ENCODE measurements at regions not wholly inside any gene's neighbourhood (a gene's known extent, or its start where the extent isn't known, plus 50 kb on each side); places are given as distances from the start of the nearest gene placed in this dataset.

GRCh38 chrX:45747905-45748304 lies 547.2 kb upstream of the DIPK2B start:
- Histone ChIP-seq H3K4me1 (ENCODE audit: control insufficient read depth, insufficient read depth, low read length) (peaks cover 3% of the 10 kb centered on the region), H3K4me3 (ENCODE audit: low read depth, low read length) (no peak overlapping the region), H3K9me3 (ENCODE audit: control insufficient read depth, insufficient read depth, low read length) (peaks cover 7% of the 10 kb centered on the region), H3K36me3 (ENCODE audit: control insufficient read depth, insufficient read depth, low read length) (peaks cover 10% of the 10 kb centered on the region), H3K9ac (ENCODE audit: low read depth, low read length) (no peak overlapping the region), H3K27me3 (ENCODE audit: control insufficient read depth, insufficient read depth, low read length) (no peaks in the 10 kb centered on the region)

GRCh38 chrX:45745479-45745878 lies 544.8 kb upstream of the DIPK2B start:
- H3K9ac ChIP-seq (ENCODE audit: low read depth, low read length): no peak overlapping the region

GRCh38 chrX:45743906-45744625 lies 543.4 kb upstream of the DIPK2B start:
- Histone ChIP-seq H3K4me3 (ENCODE audit: low read depth, low read length) (no peak overlapping the region), H3K9ac (ENCODE audit: low read depth, low read length) (no peak overlapping the region), H3K36me3 (ENCODE audit: control insufficient read depth, insufficient read depth, low read length) (peaks cover 10% of the 10 kb centered on the region), H3K9me3 (ENCODE audit: control insufficient read depth, insufficient read depth, low read length) (peaks cover 3% of the 10 kb centered on the region), H3K4me1 (ENCODE audit: control insufficient read depth, insufficient read depth, low read length) (no peaks in the 10 kb centered on the region), H3K27me3 (ENCODE audit: control insufficient read depth, insufficient read depth, low read length) (no peaks in the 10 kb centered on the region)

More at GRCh38 chrX:45745479-45745878, 544.8 kb upstream of the DIPK2B start:
- peaks cover 10% of the 10 kb centered on the region for H3K36me3 ChIP-seq (ENCODE audit: control insufficient read depth, insufficient read depth, low read length)
- no peaks in the 10 kb centered on the region for H3K27me3 ChIP-seq (ENCODE audit: control insufficient read depth, insufficient read depth, low read length)
- H3K9me3 ChIP-seq (ENCODE audit: control insufficient read depth, insufficient read depth, low read length): peaks cover 5% of the 10 kb centered on the region
- no peaks in the 10 kb centered on the region for H3K4me1 ChIP-seq (ENCODE audit: control insufficient read depth, insufficient read depth, low read length)
- no peak overlapping the region for H3K4me3 ChIP-seq (ENCODE audit: low read depth, low read length)

GRCh38 chrX:45743081-45743533 lies 542.4 kb upstream of the DIPK2B start:
- Histone ChIP-seq H3K27me3 (ENCODE audit: control insufficient read depth, insufficient read depth, low read length) (no peaks in the 10 kb centered on the region), H3K36me3 (ENCODE audit: control insufficient read depth, insufficient read depth, low read length) (peaks cover 10% of the 10 kb centered on the region), H3K4me1 (ENCODE audit: control insufficient read depth, insufficient read depth, low read length) (no peaks in the 10 kb centered on the region), H3K4me3 (ENCODE audit: low read depth, low read length) (no peak overlapping the region), H3K9ac (ENCODE audit: low read depth, low read length) (no peak overlapping the region), H3K9me3 (ENCODE audit: control insufficient read depth, insufficient read depth, low read length) (peaks cover 3% of the 10 kb centered on the region)

- Histone ChIP-seq H3K9me3 (ENCODE audit: control insufficient read depth, insufficient read depth, low read length) (no peaks in the 10 kb centered on the region), H3K4me1 (ENCODE audit: control insufficient read depth, insufficient read depth, low read length) (no peaks in the 10 kb centered on the region), H3K4me3 (ENCODE audit: low read depth, low read length) (no peak overlapping the region), H3K9ac (ENCODE audit: low read depth, low read length) (no peak overlapping the region), H3K27me3 (ENCODE audit: control insufficient read depth, insufficient read depth, low read length) (no peaks in the 10 kb centered on the region), H3K36me3 (ENCODE audit: control insufficient read depth, insufficient read depth, low read length) (no peaks in the 10 kb centered on the region)
Measured at GRCh38 chrX:45740291-45740690, 539.6 kb upstream of the DIPK2B start.

- Histone ChIP-seq H3K4me1 (ENCODE audit: control insufficient read depth, insufficient read depth, low read length) (no peaks in the 10 kb centered on the region), H3K9me3 (ENCODE audit: control insufficient read depth, insufficient read depth, low read length) (no peaks in the 10 kb centered on the region), H3K4me3 (ENCODE audit: low read depth, low read length) (no peak overlapping the region), H3K36me3 (ENCODE audit: control insufficient read depth, insufficient read depth, low read length) (no peaks in the 10 kb centered on the region), H3K9ac (ENCODE audit: low read depth, low read length) (no peak overlapping the region), H3K27me3 (ENCODE audit: control insufficient read depth, insufficient read depth, low read length) (no peaks in the 10 kb centered on the region)
Measured at GRCh38 chrX:45735571-45735970, 534.9 kb upstream of the DIPK2B start.

GRCh38 chrX:45731448-45731847 lies 530.8 kb upstream of the DIPK2B start:
- no peak overlapping the region for H3K9ac ChIP-seq (ENCODE audit: low read depth, low read length)

GRCh38 chrX:45727761-45728160 lies 527.1 kb upstream of the DIPK2B start:
- H3K9ac ChIP-seq (ENCODE audit: low read depth, low read length): no peak overlapping the region
- H3K36me3 ChIP-seq (ENCODE audit: control insufficient read depth, insufficient read depth, low read length): no peaks in the 10 kb centered on the region
- peaks cover 3% of the 10 kb centered on the region for H3K9me3 ChIP-seq (ENCODE audit: control insufficient read depth, insufficient read depth, low read length)
- no peaks in the 10 kb centered on the region for H3K27me3 ChIP-seq (ENCODE audit: control insufficient read depth, insufficient read depth, low read length)
- H3K4me1 ChIP-seq (ENCODE audit: control insufficient read depth, insufficient read depth, low read length): no peaks in the 10 kb centered on the region
- H3K4me3 ChIP-seq (ENCODE audit: low read depth, low read length): no peak overlapping the region

More at GRCh38 chrX:45731448-45731847, 530.8 kb upstream of the DIPK2B start:
- no peaks in the 10 kb centered on the region for H3K36me3 ChIP-seq (ENCODE audit: control insufficient read depth, insufficient read depth, low read length)
- H3K9me3 ChIP-seq (ENCODE audit: control insufficient read depth, insufficient read depth, low read length): no peaks in the 10 kb centered on the region
- no peak overlapping the region for H3K4me3 ChIP-seq (ENCODE audit: low read depth, low read length)
- H3K4me1 ChIP-seq (ENCODE audit: control insufficient read depth, insufficient read depth, low read length): no peaks in the 10 kb centered on the region
- no peaks in the 10 kb centered on the region for H3K27me3 ChIP-seq (ENCODE audit: control insufficient read depth, insufficient read depth, low read length)

GRCh38 chrX:45722471-45722870 lies 521.8 kb upstream of the DIPK2B start:
- Histone ChIP-seq H3K9ac (ENCODE audit: low read depth, low read length) (no peak overlapping the region), H3K4me3 (ENCODE audit: low read depth, low read length) (no peak overlapping the region), H3K9me3 (ENCODE audit: control insufficient read depth, insufficient read depth, low read length) (peaks cover 3% of the 10 kb centered on the region)

GRCh38 chrX:45719751-45720501 lies 519.2 kb upstream of the DIPK2B start:
- Histone ChIP-seq H3K4me1 (ENCODE audit: control insufficient read depth, insufficient read depth, low read length) (peaks cover 2% of the 10 kb centered on the region), H3K27me3 (ENCODE audit: control insufficient read depth, insufficient read depth, low read length) (no peaks in the 10 kb centered on the region), H3K9me3 (ENCODE audit: control insufficient read depth, insufficient read depth, low read length) (no peaks in the 10 kb centered on the region), H3K36me3 (ENCODE audit: control insufficient read depth, insufficient read depth, low read length) (no peaks in the 10 kb centered on the region), H3K4me3 (ENCODE audit: low read depth, low read length) (no peak overlapping the region), H3K9ac (ENCODE audit: low read depth, low read length) (no peak overlapping the region)

More at GRCh38 chrX:45722471-45722870, 521.8 kb upstream of the DIPK2B start:
- Histone ChIP-seq H3K4me1 (ENCODE audit: control insufficient read depth, insufficient read depth, low read length) (peaks cover 2% of the 10 kb centered on the region), H3K27me3 (ENCODE audit: control insufficient read depth, insufficient read depth, low read length) (no peaks in the 10 kb centered on the region), H3K36me3 (ENCODE audit: control insufficient read depth, insufficient read depth, low read length) (no peaks in the 10 kb centered on the region)

GRCh38 chrX:45718676-45719075 lies 518.0 kb upstream of the DIPK2B start:
- Histone ChIP-seq H3K9me3 (ENCODE audit: control insufficient read depth, insufficient read depth, low read length) (no peaks in the 10 kb centered on the region), H3K4me1 (ENCODE audit: control insufficient read depth, insufficient read depth, low read length) (peaks cover 2% of the 10 kb centered on the region), H3K27me3 (ENCODE audit: control insufficient read depth, insufficient read depth, low read length) (no peaks in the 10 kb centered on the region), H3K36me3 (ENCODE audit: control insufficient read depth, insufficient read depth, low read length) (no peaks in the 10 kb centered on the region), H3K9ac (ENCODE audit: low read depth, low read length) (no peak overlapping the region), H3K4me3 (ENCODE audit: low read depth, low read length) (no peak overlapping the region)

- Histone ChIP-seq H3K36me3 (ENCODE audit: control insufficient read depth, insufficient read depth, low read length) (no peaks in the 10 kb centered on the region), H3K9ac (ENCODE audit: low read depth, low read length) (no peak overlapping the region), H3K4me3 (ENCODE audit: low read depth, low read length) (no peak overlapping the region), H3K27me3 (ENCODE audit: control insufficient read depth, insufficient read depth, low read length) (no peaks in the 10 kb centered on the region), H3K4me1 (ENCODE audit: control insufficient read depth, insufficient read depth, low read length) (peaks cover 2% of the 10 kb centered on the region), H3K9me3 (ENCODE audit: control insufficient read depth, insufficient read depth, low read length) (no peaks in the 10 kb centered on the region)
Measured at GRCh38 chrX:45716750-45717149, 516.1 kb upstream of the DIPK2B start.
